ENCODE measurements at regions not wholly inside any gene's neighbourhood (a gene's known extent, or its start where the extent isn't known, plus 50 kb on each side); places are given as distances from the start of the nearest gene placed in this dataset.

DNA sequence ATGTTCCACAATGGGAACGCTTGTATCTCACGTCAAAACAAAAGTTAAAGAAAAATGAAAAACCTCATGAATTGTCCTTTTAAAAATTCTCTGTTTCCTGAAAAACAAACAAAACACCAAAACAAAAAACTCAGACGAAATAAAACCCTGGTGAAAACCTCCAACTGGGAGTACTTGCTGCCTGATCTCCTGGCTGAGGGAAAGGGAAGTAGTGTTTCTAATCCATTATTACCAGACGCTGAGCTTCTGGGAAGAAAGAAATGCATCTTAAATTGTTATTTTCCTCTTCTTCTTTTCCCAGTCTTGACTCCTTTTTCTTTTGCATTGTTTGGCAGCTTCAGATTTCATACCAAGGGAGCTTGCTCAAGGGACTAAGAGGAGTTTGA lies 243.2 kb upstream of the RGMA start:
- H2AFZ ChIP-seq (ENCODE audit: low read length), result no peak overlapping the region
- no peak overlapping the region for H3K4me3 ChIP-seq (ENCODE audit: low read length, poor library complexity, severe bottlenecking)
- H3K79me2 ChIP-seq (ENCODE audit: insufficient read depth, low read length), result no peaks in the 10 kb centered on the region
- no peaks in the 10 kb centered on the region for H3K9me2 ChIP-seq (replicated peaks; ENCODE audit: low read depth, low read length)
- no peaks in the 10 kb centered on the region for H3K36me3 ChIP-seq (ENCODE audit: insufficient read depth, low read length)
- peaks cover 6% of the 10 kb centered on the region for H3K4me1 ChIP-seq (ENCODE audit: insufficient read depth, low read length, poor library complexity, severe bottlenecking)
- no peaks in the 10 kb centered on the region for H4K20me1 ChIP-seq (ENCODE audit: insufficient read depth, low read length, poor library complexity, severe bottlenecking)
- no peaks in the 10 kb centered on the region for H3K9me3 ChIP-seq (ENCODE audit: insufficient read depth, low read depth, low read length)
- no peak overlapping the region for H3K9ac ChIP-seq (ENCODE audit: low read depth, low read length, poor library complexity, severe bottlenecking)
- no peaks in the 10 kb centered on the region for H3F3A ChIP-seq (ENCODE audit: low read depth)
- H3K4me2 ChIP-seq (ENCODE audit: low read depth, low read length, poor library complexity, severe bottlenecking), result no peak overlapping the region
- H3K27me3 ChIP-seq (ENCODE audit: insufficient read depth, low read length, poor library complexity, severe bottlenecking), result no peaks in the 10 kb centered on the region
- TF ChIP-seq, protein P1, sequence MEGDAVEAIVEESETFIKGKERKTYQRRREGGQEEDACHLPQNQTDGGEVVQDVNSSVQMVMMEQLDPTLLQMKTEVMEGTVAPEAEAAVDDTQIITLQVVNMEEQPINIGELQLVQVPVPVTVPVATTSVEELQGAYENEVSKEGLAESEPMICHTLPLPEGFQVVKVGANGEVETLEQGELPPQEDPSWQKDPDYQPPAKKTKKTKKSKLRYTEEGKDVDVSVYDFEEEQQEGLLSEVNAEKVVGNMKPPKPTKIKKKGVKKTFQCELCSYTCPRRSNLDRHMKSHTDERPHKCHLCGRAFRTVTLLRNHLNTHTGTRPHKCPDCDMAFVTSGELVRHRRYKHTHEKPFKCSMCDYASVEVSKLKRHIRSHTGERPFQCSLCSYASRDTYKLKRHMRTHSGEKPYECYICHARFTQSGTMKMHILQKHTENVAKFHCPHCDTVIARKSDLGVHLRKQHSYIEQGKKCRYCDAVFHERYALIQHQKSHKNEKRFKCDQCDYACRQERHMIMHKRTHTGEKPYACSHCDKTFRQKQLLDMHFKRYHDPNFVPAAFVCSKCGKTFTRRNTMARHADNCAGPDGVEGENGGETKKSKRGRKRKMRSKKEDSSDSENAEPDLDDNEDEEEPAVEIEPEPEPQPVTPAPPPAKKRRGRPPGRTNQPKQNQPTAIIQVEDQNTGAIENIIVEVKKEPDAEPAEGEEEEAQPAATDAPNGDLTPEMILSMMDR (conservative IDR thresholded peaks at IDR 0.05; ENCODE audit: low read length), result no peak
- no peak for TF ChIP-seq EZH2phosphoT487 (IDR thresholded peaks at IDR 0.05; ENCODE audit: borderline replicate concordance)

DNA sequence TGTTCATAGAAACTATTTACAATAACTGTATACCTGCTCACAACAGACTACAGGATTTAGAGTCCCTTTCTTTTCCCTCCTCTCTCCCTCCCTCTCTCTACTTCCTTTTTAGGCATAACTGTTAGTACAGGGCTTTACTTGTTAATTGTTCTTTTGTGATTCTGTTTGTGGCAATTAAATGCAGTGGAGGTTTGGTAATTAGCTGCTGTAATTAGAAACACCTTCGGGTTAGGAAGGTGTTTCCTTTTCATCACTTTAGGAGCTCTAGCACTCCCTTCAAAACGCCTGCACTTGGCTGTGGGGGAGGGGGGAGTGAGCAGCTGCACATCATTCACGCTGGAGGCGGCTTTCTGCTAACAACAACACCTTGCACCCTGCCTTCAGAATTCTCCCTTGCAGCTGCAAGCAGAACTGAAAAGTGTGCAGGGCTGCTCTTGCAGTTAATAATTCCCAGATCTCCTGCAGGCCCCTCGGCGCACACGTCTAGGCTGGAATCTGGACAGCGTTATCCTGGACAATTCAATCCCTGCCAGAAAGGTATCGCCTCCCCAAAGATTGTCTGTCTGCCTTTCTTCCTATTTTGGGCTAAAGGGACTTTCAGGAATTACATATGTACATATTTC lies 242.6 kb upstream of the RGMA start:
- Histone ChIP-seq H3K36me3 (ENCODE audit: insufficient read depth, low read length) (no peaks in the 10 kb centered on the region), H3K79me2 (ENCODE audit: insufficient read depth, low read length) (no peaks in the 10 kb centered on the region), H3K4me3 (ENCODE audit: low read length, poor library complexity, severe bottlenecking) (no peak overlapping the region), H3K9ac (ENCODE audit: low read depth, low read length, poor library complexity, severe bottlenecking) (no peak overlapping the region), H4K20me1 (ENCODE audit: insufficient read depth, low read length, poor library complexity, severe bottlenecking) (no peaks in the 10 kb centered on the region), H3K9me3 (ENCODE audit: insufficient read depth, low read depth, low read length) (no peaks in the 10 kb centered on the region), H3K9me2 (replicated peaks; ENCODE audit: low read depth, low read length) (no peaks in the 10 kb centered on the region), H3K27me3 (ENCODE audit: insufficient read depth, low read length, poor library complexity, severe bottlenecking) (no peaks in the 10 kb centered on the region), H3F3A (ENCODE audit: low read depth) (no peaks in the 10 kb centered on the region), H3K4me1 (ENCODE audit: insufficient read depth, low read length, poor library complexity, severe bottlenecking) (peaks cover 6% of the 10 kb centered on the region), H2AFZ (ENCODE audit: low read length) (peak overlapping the region; percentile 87; the same call in 1 of the 2 replicates), H3K4me2 (ENCODE audit: low read depth, low read length, poor library complexity, severe bottlenecking) (peak overlapping the region; percentile 6)
- TF ChIP-seq, protein P1 (conservative IDR thresholded peaks at IDR 0.05; ENCODE audit: low read length), result no peak
- no peak for TF ChIP-seq EZH2phosphoT487 (IDR thresholded peaks at IDR 0.05; ENCODE audit: borderline replicate concordance)

DNA sequence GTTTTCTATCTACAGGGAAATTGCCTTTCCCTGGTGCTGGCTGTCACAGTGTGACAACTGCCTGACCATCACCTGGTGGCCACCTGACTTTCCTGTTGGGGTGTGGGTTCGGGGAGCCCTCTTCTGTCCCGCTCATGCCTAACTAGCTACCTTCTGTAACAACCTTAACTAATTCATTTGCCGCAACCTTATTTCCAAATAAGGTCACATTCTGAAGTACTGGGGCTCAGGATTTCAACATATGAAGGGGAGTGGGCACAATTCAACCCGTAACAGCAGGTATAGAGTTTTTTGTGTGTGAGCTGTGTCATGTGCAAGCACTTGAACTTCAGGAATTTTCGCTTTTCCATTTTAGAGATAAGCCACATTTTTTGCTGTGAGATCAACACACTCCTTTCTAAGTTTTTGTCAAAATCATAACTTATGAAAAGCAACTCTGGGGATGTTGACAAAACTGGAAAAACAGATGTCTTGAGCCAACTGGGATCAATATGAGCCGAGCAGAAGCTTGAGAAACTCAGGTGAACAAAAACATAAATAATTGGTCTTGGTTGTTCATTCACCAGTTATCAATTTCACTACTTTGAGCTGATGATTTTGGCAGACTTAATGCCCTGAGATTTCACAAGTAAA lies 242.0 kb upstream of the RGMA start:
- Histone ChIP-seq H3K9me3 (ENCODE audit: insufficient read depth, low read depth, low read length) (no peaks in the 10 kb centered on the region), H3K79me2 (ENCODE audit: insufficient read depth, low read length) (no peaks in the 10 kb centered on the region), H3K9ac (ENCODE audit: low read depth, low read length, poor library complexity, severe bottlenecking) (no peak overlapping the region), H3F3A (ENCODE audit: low read depth) (no peaks in the 10 kb centered on the region), H3K4me1 (ENCODE audit: insufficient read depth, low read length, poor library complexity, severe bottlenecking) (peaks cover 6% of the 10 kb centered on the region), H3K27me3 (ENCODE audit: insufficient read depth, low read length, poor library complexity, severe bottlenecking) (no peaks in the 10 kb centered on the region), H3K4me2 (ENCODE audit: low read depth, low read length, poor library complexity, severe bottlenecking) (peak overlapping the region; percentile 6), H3K36me3 (ENCODE audit: insufficient read depth, low read length) (no peaks in the 10 kb centered on the region), H2AFZ (ENCODE audit: low read length) (peak overlapping the region; percentile 87; the same call in 1 of the 2 replicates), H3K4me3 (ENCODE audit: low read length, poor library complexity, severe bottlenecking) (no peak overlapping the region), H3K9me2 (replicated peaks; ENCODE audit: low read depth, low read length) (no peaks in the 10 kb centered on the region), H4K20me1 (ENCODE audit: insufficient read depth, low read length, poor library complexity, severe bottlenecking) (no peaks in the 10 kb centered on the region)
- TF ChIP-seq EZH2phosphoT487 (IDR thresholded peaks at IDR 0.05; ENCODE audit: borderline replicate concordance), result no peak
- TF ChIP-seq, protein P1 (conservative IDR thresholded peaks at IDR 0.05; ENCODE audit: low read length), result no peak

Measured in Loucy (cell line).